Osteoblast (primary cell): ENCODE measurements at regions not wholly inside any gene's neighbourhood (a gene's known extent, or its start where the extent isn't known, plus 50 kb on each side); places are given as distances from the start of the nearest gene placed in this dataset.

ENCODE experiments used
- DNase-seq: peaks from one replicate; pipeline ENCODE4 v3.0.0; 2011; ENCODE audit warnings: low spot score, mixed read lengths; ENCODE audit not compliant: insufficient read length; ENCODE audit errors: missing footprints
- H2AFZ ChIP-seq: 2 replicates; pipeline ENCODE4 v1.6.0; 2011; ENCODE audit warnings: mild to moderate bottlenecking, low read length
- H3K27ac ChIP-seq: 2 replicates; pipeline ENCODE4 v1.5.1; 2011; ENCODE audit warnings: mild to moderate bottlenecking, low read depth, low read length, moderate library complexity
- H3K27me3 ChIP-seq: 2 replicates; pipeline ENCODE4 v1.6.0; 2012; ENCODE audit warnings: mild to moderate bottlenecking, control low read depth, inconsistent platforms, low read length, moderate library complexity; ENCODE audit not compliant: insufficient read depth
- H3K36me3 ChIP-seq: 2 replicates; pipeline ENCODE4 v1.5.1; 2011; ENCODE audit warnings: mild to moderate bottlenecking, low read length, control low read depth, moderate library complexity; ENCODE audit not compliant: insufficient read depth
- H3K4me1 ChIP-seq: 2 replicates; pipeline ENCODE4 v1.5.1; 2011; ENCODE audit warnings: mild to moderate bottlenecking, low read length, control low read depth, moderate library complexity; ENCODE audit not compliant: insufficient read depth
- H3K4me2 ChIP-seq: 2 replicates; pipeline ENCODE4 v1.6.0; 2011; ENCODE audit warnings: mild to moderate bottlenecking, low read length; ENCODE audit not compliant: insufficient read depth
- H3K4me3 ChIP-seq: fragments of 200-600 bp; sonication (generic); 3 replicates; pipeline ENCODE4 v1.5.1; 2012; ENCODE audit warnings: mild to moderate bottlenecking, low read length, inconsistent platforms; ENCODE audit not compliant: insufficient read depth
- H3K79me2 ChIP-seq: 2 replicates; pipeline ENCODE4 v1.6.0; 2012; ENCODE audit warnings: mild to moderate bottlenecking, low read length, control low read depth, inconsistent platforms; ENCODE audit not compliant: insufficient read depth
- H3K9me3 ChIP-seq: 2 replicates; pipeline ENCODE4 v1.5.1; 2011; ENCODE audit warnings: low read depth, low read length, control low read depth
- H4K20me1 ChIP-seq: 2 replicates; pipeline ENCODE4 v1.6.0; 2012; ENCODE audit warnings: mild to moderate bottlenecking, low read length, control low read depth; ENCODE audit not compliant: insufficient read depth
- CTCF ChIP-seq: IDR thresholded peaks from 2 replicates; pipeline ENCODE4 v1.5.1; 2011; ENCODE audit warnings: mild to moderate bottlenecking, low read depth, low read length, moderate library complexity; ENCODE audit errors: extremely low read depth

GRCh38 chrX:120774606-120775005, 101.1 kb downstream of the CT47B1 start:
- Histone ChIP-seq H3K4me1 (peaks cover 4% of the 10 kb centered on the region), H3K79me2 (no peaks in the 10 kb centered on the region), H2AFZ (no peak overlapping the region), H3K27me3 (no peaks in the 10 kb centered on the region), H3K9me3 (no peaks in the 10 kb centered on the region), H3K36me3 (no peaks in the 10 kb centered on the region), H3K4me2 (no peak overlapping the region), H4K20me1 (no peaks in the 10 kb centered on the region), H3K4me3 (no peak overlapping the region), H3K27ac (no peak overlapping the region)
- no peak for TF ChIP-seq CTCF
- no peak for DNase-seq

GRCh38 chrX:120773801-120774200, 101.9 kb downstream of the CT47B1 start:
- Histone ChIP-seq H3K36me3 (no peaks in the 10 kb centered on the region), H4K20me1 (no peaks in the 10 kb centered on the region), H3K4me1 (peaks cover 7% of the 10 kb centered on the region), H3K4me3 (no peak overlapping the region), H3K9me3 (no peaks in the 10 kb centered on the region), H3K27ac (no peak overlapping the region), H2AFZ (no peak overlapping the region), H3K27me3 (no peaks in the 10 kb centered on the region), H3K79me2 (no peaks in the 10 kb centered on the region), H3K4me2 (no peak overlapping the region)
- no peak for DNase-seq
- TF ChIP-seq CTCF = no peak

DNA sequence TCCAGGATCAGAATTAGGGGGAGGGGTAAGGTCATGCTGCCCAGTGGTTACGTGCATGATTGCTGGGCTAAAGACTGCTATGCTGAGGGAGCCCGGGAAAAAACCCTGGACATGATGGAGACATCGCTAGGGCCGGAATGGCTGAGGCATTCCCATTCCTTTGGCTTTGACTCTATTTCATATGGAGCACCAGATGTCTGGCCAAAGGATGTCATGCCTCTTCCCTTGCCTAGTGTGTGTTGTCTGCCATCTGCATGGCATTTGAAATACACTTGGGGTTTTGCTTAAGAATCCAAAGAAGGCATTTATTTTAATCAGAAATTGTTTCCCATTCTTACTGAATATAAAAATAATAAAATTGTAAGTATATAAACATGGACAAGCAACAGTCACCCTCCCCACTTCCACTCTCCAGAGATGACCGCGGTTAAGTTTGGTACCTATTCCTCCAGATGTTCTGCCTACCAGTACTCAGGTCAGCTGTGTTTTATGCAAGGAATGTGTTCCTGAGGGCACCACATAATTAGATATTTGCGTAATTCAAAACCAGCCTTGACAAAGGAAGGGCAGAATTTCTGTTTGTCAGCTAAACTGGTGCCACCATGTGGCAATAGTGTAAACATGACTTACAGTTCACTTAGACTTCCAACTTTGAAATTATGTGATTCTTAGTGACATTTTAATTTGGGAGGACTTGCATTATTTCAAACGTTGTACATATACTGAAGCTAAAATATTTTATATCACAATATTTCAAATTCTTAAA, 105.9 kb downstream of the CT47B1 start:
- Histone ChIP-seq H3K4me1 (peaks cover 7% of the 10 kb centered on the region), H3K27me3 (no peaks in the 10 kb centered on the region), H3K27ac (peak overlapping the region; percentile 35), H3K9me3 (no peaks in the 10 kb centered on the region), H3K4me2 (no peak overlapping the region), H3K79me2 (no peaks in the 10 kb centered on the region), H4K20me1 (no peaks in the 10 kb centered on the region), H3K4me3 (no peak overlapping the region), H2AFZ (peak overlapping the region; percentile 4), H3K36me3 (no peaks in the 10 kb centered on the region)
- no peak for DNase-seq
- peak; percentile 46 for TF ChIP-seq CTCF

DNA sequence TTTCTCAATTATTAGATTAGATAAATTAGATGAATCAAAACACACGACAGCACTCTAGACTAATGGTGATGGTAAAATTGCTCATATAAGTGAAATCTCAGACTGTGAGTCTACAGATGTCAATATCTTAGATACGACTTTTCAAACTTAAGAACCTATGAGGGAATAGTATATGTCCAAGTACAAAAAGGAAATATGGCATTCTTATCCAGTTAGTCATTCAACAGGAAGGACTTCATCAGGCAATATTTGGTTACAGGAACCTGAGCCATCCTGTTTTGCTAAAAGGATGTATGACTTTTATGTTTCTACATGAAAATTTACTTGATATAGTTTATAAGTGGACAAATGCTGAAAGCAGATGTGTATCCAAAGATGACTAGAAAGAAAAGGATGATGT, 107.0 kb downstream of the CT47B1 start:
- Histone ChIP-seq H3K4me3 (no peak overlapping the region), H3K4me2 (no peak overlapping the region), H3K79me2 (no peaks in the 10 kb centered on the region), H4K20me1 (no peaks in the 10 kb centered on the region), H3K4me1 (peaks cover 7% of the 10 kb centered on the region), H2AFZ (no peak overlapping the region), H3K9me3 (no peaks in the 10 kb centered on the region), H3K27ac (peak overlapping the region; percentile 35), H3K36me3 (no peaks in the 10 kb centered on the region), H3K27me3 (no peaks in the 10 kb centered on the region)
- peak; percentile 81 for DNase-seq
- TF ChIP-seq CTCF = no peak
